ENCODE measurements at regions not wholly inside any gene's neighbourhood (a gene's known extent, or its start where the extent isn't known, plus 50 kb on each side); places are given as distances from the start of the nearest gene placed in this dataset.

GRCh38 chr5:58143727-58144126 lies 316.2 kb downstream of the PLK2 start:
- no peak for DNase-seq

DNA sequence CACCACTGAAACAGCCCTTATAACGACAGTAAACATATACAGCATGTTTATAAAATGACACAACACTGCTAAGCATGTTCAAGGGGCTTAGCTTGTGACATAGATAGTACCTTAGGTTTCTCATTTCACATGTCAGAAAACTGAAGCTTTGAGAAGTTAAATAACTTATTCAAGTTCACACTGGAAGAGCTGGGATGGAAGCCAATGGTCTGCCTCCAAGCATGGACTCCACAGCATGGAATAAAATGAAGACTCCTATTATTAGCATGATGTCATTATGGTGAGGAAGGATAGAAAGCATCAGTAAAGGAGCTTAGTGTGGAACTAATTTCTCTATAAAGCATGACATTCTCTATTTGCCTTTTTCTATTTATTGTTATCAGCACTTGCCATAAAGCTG lies 316.7 kb downstream of the PLK2 start:
- DNase-seq = no peak

- no peak for DNase-seq
Observed at GRCh38 chr5:58138791-58139190, 321.1 kb downstream of the PLK2 start.

GRCh38 chr5:58136406-58136805 lies 323.5 kb downstream of the PLK2 start:
- DNase-seq = no peak

DNA sequence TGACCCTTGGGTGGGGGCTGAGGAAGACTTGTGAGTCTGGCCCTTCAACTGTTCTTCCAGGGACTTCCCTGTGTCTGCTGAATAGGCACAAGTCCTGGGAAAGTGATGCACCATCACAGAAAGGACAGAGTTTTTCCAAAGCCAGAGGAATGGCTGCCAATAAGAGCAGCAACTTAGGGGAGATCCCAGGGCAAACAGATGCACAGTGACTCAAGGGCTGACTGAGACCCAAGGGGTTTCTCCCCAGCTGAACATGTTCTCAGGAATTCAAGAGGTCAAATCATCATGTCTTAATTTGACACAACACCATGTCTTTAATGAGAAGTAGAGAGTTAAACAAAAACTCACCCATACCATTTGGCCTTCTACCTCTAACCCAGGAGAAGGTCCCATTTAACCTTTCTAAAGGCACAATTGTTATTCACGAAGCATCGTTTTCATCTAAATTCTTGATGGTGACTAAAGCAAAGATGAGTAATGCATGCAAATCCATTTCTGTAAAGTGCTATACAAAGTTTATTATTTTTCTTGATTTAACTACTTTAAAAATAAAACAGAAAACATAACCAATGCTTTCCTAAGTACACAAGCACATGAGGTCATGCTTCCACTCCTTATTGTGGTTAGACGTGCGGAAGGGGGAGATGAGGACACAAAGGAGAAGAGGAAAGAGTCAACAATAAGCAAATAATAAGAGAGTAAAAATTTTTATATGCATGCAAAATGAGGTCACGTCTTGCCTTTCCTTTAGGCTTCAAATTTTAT lies 324.1 kb downstream of the PLK2 start:
- no peak for DNase-seq

DNA sequence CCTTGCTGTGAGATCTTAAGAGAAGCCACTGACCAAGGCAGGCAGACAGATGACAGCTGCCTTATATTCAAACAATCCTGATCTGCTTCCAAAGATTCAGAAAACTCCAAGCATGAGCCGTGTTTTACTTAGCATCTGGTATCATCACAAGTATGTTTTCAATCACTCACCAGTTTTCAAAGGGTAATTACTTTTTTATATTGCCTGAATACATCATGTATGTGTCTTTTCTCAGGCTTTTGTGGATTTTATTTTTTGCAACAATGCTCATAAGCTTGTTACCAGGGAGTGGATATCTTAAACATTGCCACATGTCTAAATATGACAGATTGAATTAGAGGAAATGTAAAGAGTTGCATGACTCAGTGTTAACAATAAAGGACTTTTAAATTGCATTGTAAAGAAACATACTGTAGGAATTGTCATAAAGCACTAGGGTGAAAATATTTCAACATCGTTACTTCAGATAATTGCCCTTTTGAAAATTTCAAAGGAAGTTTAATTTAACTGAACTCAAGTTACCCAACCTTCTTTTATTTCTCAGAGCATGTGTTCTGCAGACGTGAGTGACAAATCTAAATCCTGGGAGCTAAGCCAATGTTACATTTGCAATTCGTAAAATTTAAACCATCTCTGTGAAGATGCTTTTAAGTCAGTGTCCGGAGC lies 326.1 kb downstream of the PLK2 start:
- no peak for DNase-seq

- no peak for DNase-seq
Observed at GRCh38 chr5:58133216-58133615, 326.7 kb downstream of the PLK2 start.

DNA sequence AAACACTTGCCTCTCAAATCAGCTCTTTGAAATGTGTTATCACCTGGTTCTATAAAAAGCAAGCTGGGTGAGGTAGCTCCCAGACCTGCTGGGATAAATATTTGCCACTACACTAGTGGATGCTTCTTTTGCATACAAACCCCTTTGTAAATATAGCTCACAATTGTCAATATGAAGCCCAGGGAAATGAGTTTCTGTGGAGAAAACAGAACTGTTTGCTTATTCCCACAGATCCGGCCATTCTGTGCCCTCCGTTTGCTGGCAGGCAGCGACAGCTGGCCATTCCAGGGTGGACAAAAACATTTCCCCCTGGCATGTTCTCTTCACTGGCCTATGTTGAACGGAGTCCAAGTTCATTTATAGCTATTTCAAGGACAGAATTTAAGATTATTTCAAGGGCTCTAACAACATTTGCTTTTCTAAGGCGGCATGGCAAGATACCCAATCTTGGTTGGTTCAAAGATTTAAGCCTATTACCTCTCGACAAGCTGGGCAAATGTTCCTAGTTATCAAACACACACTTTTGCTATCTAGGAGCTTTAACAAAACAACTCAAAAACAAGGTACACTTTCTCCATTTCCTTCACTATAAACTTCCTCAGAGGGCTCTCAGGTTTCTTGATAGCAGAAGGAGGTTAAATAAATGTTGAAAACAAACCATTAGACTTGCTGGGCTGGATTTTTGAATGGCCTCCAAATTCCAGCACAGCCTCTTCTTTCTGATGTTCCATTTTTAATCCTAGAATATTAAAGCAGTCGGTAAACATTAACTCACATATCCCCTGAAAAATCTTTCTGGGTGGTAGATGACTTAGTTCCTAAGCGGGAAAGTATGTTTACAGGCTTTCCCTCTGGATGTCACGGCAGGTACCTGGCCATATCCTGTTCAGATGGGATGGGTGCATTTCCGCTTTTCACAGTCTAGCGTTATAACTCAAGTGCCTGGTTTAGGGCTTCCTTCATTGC lies 332.3 kb downstream of the PLK2 start:
- no peak for DNase-seq

- DNase-seq = no peak
Observed at GRCh38 chr5:58123501-58123900, 336.4 kb downstream of the PLK2 start.

DNA sequence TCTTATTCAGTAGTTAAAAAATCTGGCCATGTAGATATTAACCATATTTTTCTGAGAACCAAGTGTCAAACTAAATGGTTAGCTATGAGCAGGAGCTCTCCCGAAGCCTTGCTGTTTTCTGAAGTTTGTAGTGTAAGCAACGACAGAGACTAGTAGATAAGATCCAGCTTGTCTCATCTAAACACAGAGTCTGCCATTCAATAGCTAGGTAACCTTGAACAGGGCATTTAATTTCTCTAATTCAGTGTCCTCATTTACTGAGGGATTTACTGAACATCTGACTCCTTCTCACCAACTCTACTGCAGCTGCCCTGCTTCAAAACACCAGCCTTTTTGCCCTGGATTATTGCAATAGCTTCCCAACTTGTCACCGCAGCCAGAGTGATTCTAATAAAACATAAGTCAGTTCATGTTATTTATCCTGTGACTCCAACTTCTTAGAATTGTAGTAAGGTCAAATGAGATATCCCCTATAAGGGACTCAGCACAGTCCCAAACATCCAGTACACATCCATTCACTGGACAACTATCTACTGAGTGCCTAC lies 337.0 kb downstream of the PLK2 start:
- no peak for DNase-seq

DNA sequence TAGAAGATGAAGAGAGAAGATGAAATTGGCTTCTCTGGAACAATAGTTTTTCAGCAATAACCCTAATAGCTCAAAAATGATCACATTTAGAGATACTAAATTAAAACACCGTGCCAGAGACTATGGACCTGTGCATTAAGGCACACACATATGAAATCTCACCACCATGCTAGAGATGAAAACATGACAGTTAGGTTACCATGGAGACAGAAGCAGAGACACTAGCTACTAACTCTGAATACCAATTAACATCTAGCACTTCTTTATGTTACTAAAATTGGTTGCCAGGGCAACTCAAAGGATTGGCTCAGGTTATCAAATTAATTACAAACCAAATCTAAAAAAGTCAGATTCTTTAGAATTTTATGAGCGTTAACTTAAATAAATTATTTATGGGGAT lies 337.7 kb downstream of the PLK2 start:
- DNase-seq = no peak

GRCh38 chr5:58121391-58121790 lies 338.5 kb downstream of the PLK2 start:
- DNase-seq = no peak

DNA sequence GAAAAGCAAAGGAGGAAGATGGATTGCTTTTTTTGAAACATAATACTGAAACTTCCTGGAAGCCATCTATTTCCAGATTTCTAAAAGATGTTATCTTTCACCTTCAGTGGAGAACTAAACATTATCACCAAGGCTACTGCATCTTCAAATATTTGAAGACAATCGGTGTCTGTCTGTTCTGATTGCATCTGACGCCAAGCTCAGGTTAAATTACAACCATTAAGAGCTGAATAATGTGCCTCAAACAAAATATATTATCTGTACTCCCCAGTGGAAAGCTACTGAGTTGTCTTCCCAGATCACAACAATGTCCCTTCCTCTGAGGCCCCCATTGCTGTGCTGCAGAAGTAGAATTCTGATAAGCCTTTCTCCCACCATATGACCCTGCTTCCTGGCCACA lies 342.3 kb downstream of the PLK2 start:
- DNase-seq = no peak

DNA sequence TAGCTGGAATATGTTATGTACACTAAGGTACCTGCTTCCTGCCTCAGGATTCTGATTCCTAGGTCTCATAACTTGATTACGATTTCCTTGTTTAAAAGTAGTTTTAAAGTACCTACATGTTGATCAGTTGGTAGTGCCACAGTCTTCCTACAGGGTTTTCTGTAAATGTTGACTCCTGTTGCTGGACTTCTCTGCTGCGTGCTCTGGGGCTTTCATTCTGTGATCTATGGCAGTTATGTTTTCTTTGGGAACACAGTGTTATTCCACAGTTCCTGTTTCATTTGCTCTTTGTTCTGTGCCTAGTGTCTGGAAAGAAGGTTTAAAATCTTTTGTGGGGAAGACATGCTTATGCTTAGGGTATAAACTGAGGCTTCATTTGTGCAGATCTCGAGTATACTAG lies 343.5 kb downstream of the PLK2 start:
- no peak for DNase-seq

GRCh38 chr5:58115811-58116210 lies 344.1 kb downstream of the PLK2 start:
- DNase-seq = no peak

DNA sequence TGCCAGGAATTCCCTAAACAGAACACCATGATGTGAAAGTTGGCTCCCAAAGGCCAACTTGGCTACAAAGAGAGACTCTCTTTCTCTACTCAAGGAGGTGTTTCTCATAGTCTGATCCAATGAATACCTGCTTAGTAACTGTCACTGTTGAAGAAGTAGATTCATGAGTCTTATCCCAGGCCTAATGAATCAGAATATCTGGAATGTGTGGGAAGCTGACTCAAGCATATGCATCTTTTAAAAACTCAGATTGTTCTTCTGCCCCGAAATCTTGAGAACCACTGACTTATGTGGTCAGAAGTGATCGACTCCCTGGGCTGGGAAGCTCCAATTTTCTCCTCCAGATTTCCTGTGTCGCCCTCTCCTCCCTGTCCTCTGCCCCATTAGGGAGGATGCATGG lies 345.6 kb downstream of the PLK2 start:
- no peak for DNase-seq

DNA sequence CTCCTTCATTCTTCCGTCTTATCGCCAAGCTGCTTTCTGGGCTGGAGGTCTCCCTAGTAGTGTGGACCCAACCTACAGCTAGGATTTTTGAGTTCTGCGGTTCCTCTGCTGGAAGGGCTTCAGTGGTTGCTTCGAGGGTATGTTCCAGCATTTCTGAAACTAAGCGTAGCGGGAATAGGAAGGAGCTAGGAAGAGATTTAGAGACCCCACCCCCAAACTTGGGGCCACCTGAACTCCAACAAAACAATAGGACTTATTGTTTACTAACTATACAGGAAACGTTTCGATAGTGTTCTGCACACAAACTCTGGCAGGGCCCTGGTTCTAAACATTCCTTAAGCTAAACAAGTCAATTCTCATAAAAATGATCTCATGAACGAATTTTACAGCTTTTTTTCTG lies 346.7 kb downstream of the PLK2 start:
- DNase-seq = no peak

GRCh38 chr5:58108511-58108910 lies 351.4 kb downstream of the PLK2 start:
- DNase-seq = no peak

DNA sequence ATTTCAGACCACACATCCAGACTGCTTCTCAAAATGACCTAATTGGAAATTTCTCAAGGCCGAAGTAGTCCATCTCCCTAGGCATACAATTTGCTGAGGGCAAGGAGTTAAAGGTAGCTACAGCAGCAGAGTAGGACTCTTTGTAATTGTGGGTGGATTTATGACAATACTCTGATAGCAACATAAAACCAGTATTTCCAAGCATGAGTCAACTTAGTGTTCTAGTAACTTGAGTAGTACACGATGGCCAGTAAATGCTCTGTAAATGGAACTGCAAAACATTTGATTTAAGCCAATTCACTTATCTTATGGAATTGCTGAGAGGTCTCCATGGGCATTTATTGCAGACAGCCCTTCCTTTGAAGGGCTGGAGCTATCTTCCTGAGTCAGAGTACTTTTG lies 352.2 kb downstream of the PLK2 start:
- no peak for DNase-seq

DNA sequence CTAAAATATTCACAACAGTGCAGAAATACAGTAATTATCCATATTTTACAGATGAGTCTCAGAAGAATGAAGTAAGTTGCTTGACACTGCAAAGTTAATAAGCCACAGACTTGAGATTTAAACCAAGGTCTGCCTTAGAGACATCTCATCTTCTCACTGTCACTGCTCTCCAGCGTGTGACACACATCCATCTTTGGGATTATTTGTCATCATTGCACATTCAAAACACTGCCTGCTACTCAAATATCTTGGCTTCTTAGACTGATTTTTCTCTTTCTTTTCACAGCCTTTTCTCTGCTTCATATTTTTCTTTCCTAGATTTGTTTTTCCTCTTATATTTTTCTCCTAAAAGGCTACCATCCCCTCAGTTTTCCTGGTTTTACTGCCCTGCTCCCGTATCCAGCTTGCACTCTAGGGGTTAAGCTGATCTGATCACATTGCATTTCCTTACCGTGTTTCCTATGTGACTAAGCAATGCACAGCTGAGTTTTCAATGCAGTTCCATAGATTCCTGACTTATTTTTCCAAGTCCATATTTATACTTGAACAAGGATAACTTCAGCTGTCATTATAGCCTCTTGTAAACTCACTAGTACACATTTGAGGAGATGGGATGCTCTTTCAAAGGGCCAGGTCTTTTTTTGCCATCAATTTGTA lies 353.0 kb downstream of the PLK2 start:
- no peak for DNase-seq

DNA sequence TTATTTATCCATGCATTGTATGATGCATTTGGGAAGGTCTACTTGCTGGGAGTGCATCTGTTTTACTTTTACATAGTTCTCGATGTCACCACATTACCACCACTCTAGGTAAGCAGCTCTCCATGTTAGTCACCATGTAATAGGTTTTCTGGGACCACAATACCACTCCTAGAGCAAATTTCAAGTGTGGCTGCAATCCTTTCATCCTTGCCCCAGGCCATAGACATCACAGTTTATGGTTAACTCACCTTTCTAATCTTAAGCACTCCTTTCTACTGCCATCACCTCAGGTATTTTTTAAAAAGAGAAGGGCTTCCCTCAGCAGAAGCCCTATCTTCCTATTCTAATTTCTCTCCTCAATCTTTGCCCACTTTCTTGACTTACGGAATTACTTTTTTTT lies 354.1 kb downstream of the PLK2 start:
- DNase-seq = no peak

DNA sequence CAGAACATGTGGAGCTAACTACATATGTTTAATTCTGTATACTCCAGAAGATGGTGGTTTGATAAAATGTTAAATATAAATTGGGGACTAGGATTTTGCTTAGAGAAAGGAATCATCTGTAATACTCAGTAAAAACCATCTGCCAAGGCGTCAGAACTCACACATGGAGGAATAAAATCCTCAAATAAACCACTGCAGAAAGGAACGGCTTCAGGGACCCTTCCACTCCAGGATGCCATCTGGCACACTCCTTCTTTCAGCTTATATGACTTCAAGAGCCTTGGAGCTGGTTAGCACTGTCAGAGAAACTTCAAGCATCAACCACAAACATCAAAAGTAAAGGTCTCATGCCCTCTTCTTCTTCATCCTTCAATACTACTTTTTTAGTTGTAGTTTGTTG lies 360.6 kb downstream of the PLK2 start:
- no peak for DNase-seq

GRCh38 chr5:58094031-58094430 lies 365.9 kb downstream of the PLK2 start:
- DNase-seq = no peak

Data from CD4-positive, alpha-beta T cell treated with Interleukin-6 for 4 hours (primary cell).